HEK293T (cell line): ENCODE measurements at regions not wholly inside any gene's neighbourhood (a gene's known extent, or its start where the extent isn't known, plus 50 kb on each side); places are given as distances from the start of the nearest gene placed in this dataset.
"Not testable (repeated sequence)": the region's sequence is repeated elsewhere in the genome, so short reads cannot be mapped to it uniquely, and the experiment has no call there.

ENCODE experiments used
- CTCF ChIA-PET: fragments of 350-600 bp; formaldehyde crosslinking; extraction: SDS; loops from one replicate; lab custom pipeline; 2021; ENCODE audit warnings: antibody characterized with exemption, inconsistent platforms; lab: Yijun Ruan, JAX
- POLR2A ChIA-PET: fragments of 350-600 bp; formaldehyde crosslinking; extraction: SDS; loops from one replicate; lab custom pipeline; 2020; ENCODE audit warnings: antibody characterized with exemption, inconsistent platforms; lab: Yijun Ruan, JAX
- DNase-seq: peaks from one replicate; pipeline ENCODE4 v3.0.0; 2012; ENCODE audit warnings: mixed read lengths; ENCODE audit errors: extremely low spot score
- ARNT ChIP-seq: fragments of 450-650 bp; IDR thresholded peaks from 2 replicates; pipeline ENCODE4 v1.6.1; 2017; ENCODE audit warnings: mild to moderate bottlenecking
- BHLHE40 ChIP-seq: fragments of 450-650 bp; IDR thresholded peaks from 2 replicates; pipeline ENCODE4 v1.6.1; 2016; ENCODE audit warnings: mild to moderate bottlenecking, moderate library complexity, borderline replicate concordance
- CTBP1 ChIP-seq: fragments of 450-650 bp; IDR thresholded peaks from 2 replicates; pipeline ENCODE4 v1.6.1; 2016; ENCODE audit warnings: borderline replicate concordance
- ELF4 ChIP-seq: fragments of 450-650 bp; IDR thresholded peaks from 2 replicates; pipeline ENCODE4 v1.6.1; 2017; ENCODE audit warnings: antibody characterized with exemption
- FOXA1 ChIP-seq: fragments of 450-650 bp; IDR thresholded peaks from 2 replicates; pipeline ENCODE4 v1.6.1; 2016; ENCODE audit warnings: mild to moderate bottlenecking
- FOXK2 ChIP-seq: fragments of 450-650 bp; IDR thresholded peaks from 2 replicates; pipeline ENCODE4 v1.6.1; 2016; ENCODE audit warnings: mild to moderate bottlenecking
- FOXM1 ChIP-seq: fragments of 450-650 bp; IDR thresholded peaks from 2 replicates; pipeline ENCODE4 v1.6.1; 2017; ENCODE audit warnings: mild to moderate bottlenecking, borderline replicate concordance
- HDGF ChIP-seq: fragments of 450-650 bp; IDR thresholded peaks from 2 replicates; pipeline ENCODE4 v1.6.1; 2017; ENCODE audit warnings: antibody characterized with exemption, borderline replicate concordance
- L3MBTL2 ChIP-seq: fragments of 450-650 bp; conservative IDR thresholded peaks from 2 replicates; pipeline ENCODE4 v1.6.1; 2016; ENCODE audit warnings: mild to moderate bottlenecking
- LEF1 ChIP-seq: fragments of 450-650 bp; IDR thresholded peaks from 2 replicates; pipeline ENCODE4 v1.6.1; 2017; ENCODE audit warnings: mild to moderate bottlenecking, borderline replicate concordance
- NFRKB ChIP-seq: fragments of 450-650 bp; IDR thresholded peaks from 2 replicates; pipeline ENCODE4 v1.6.1; 2016; ENCODE audit warnings: mild to moderate bottlenecking, moderate library complexity
- SP1 ChIP-seq: fragments of 450-650 bp; IDR thresholded peaks from 2 replicates; pipeline ENCODE4 v1.6.1; 2017
- SUZ12 ChIP-seq: fragments of 450-650 bp; IDR thresholded peaks from 2 replicates; pipeline ENCODE4 v1.6.1; 2016; ENCODE audit warnings: mild to moderate bottlenecking
- TARDBP ChIP-seq: fragments of 450-650 bp; IDR thresholded peaks from 2 replicates; pipeline ENCODE4 v1.6.1; 2016
- ZNF384 ChIP-seq: fragments of 450-650 bp; IDR thresholded peaks from 2 replicates; pipeline ENCODE4 v1.6.1; 2016
- TF ChIP-seq, protein P1 (sequence below): fragments of 450-650 bp; IDR thresholded peaks from 2 replicates; pipeline ENCODE4 v1.6.1; 2016

DNA sequence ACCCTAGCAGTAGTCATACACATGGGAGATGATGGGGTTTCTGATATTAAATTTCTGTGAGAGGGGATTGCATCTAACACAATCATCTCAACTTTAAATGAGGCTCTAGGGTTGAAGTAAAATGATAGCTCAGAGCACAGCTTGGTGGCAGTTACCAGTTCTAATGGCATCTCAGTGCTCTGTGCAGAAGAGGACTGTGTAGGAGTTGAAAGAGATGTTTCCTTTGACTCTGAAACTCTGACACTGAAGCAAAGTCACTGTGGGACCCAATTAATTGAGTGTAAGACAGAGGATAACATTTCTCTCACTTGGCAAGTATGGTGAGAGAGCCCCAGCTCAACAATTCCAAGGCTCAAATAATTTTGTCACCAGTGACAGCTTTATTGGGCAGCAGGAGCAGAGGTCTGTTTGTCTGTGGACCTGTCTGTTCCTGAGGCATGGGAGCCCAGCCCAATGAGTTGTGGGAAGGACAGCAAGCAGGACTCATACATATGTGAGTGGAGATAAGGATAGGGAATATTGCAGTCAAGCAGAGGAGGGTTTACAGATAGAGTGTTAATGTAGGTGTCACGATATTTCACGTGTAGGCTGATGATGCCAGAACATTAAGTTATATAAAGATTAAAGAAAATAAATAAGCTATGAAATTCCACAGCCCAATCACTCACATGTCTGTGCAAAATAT lies 76.7 kb upstream of the NAF1 start:
- CTCF ChIA-PET: no interaction called here
- no peak for DNase-seq
- TF ChIP-seq LEF1 (no peak), TARDBP (no peak), FOXM1 (no peak)
- TF ChIP-seq, protein P1, sequence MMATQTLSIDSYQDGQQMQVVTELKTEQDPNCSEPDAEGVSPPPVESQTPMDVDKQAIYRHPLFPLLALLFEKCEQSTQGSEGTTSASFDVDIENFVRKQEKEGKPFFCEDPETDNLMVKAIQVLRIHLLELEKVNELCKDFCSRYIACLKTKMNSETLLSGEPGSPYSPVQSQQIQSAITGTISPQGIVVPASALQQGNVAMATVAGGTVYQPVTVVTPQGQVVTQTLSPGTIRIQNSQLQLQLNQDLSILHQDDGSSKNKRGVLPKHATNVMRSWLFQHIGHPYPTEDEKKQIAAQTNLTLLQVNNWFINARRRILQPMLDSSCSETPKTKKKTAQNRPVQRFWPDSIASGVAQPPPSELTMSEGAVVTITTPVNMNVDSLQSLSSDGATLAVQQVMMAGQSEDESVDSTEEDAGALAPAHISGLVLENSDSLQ: peak; percentile 29; the same call in 1 of the 2 replicates
- POLR2A ChIA-PET: no interaction called here

DNA sequence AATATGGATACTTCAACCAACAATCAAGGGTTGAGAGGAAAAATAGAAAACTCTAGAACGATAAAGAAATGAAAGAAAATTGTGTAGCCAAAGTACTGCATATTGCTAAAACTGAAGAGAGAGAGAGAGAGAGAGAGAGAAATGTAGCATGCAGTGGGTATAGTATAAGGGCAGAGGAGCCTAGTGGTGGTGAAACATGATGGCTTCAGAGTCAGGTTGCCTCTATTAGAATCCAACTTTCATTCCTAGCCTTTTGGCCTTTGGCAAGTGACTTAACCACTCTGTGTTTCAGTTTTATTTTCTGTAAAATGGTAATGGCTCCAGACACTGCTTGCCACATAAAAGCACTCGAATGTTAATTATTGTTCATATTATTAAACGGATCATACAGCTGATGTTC lies 71.2 kb upstream of the NAF1 start:
- ChIA-PET CTCF (no interaction called here), POLR2A (no interaction called here)
- DNase-seq: no peak
- TF ChIP-seq HDGF (no peak), BHLHE40 (no peak)

DNA sequence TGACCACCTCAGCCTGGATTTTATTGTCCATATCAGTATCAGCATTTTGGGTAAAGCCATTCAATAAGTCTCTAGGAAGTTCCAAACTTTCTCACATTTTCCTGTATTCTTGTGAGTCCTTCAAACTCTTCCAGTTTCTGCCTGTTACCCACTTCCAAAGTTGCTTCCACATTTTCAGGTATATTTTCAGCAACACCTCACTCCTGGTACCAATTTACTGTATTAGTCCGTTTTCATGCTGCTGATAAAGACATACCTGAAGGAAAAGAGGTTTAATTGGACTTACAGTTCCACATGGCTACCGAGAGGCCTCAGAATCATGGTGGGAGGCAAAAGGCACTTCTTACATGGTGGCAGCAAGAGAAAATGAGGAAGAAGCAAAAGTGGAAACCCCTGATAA lies 69.7 kb upstream of the NAF1 start:
- POLR2A ChIA-PET, CTCF ChIA-PET, DNase-seq: not testable (repeated sequence)

GRCh38 chr4:163233321-163233720 lies 66.6 kb upstream of the NAF1 start:
- CTCF ChIA-PET: no interaction called here
- POLR2A ChIA-PET: no interaction called here
- DNase-seq: no peak
- TF ChIP-seq CTBP1: no peak
- no peak for TF ChIP-seq HDGF
- no peak for TF ChIP-seq TARDBP
- TF ChIP-seq NFRKB: no peak
- TF ChIP-seq SUZ12: no peak
- no peak for TF ChIP-seq FOXM1
- TF ChIP-seq ELF4: no peak
- TF ChIP-seq ARNT: no peak
- TF ChIP-seq BHLHE40: no peak
- no peak for TF ChIP-seq FOXA1
- TF ChIP-seq ZNF384: no peak
- no peak for TF ChIP-seq L3MBTL2

DNA sequence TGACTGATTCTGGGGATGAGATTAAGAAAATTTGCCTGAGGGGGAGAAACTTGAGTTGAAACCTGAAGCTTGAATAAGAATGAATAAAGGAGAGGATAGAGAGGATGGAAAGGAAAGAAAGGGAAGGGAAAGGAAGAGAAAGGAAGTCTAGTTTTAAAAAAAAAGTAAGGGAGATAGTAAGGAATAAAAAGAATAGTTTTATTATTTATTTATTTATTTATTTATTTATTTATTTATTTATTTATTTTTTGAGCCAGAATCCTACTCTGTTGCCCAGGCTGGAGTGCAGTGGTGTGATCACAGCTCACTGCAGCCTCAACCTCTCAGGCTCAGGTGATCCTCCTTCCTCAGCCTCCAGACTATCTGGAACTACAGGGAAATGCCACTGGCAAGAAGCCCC lies 62.0 kb upstream of the NAF1 start:
- CTCF ChIA-PET: no interaction called here
- no peak for DNase-seq
- no peak for TF ChIP-seq CTBP1
- no peak for TF ChIP-seq L3MBTL2
- no peak for TF ChIP-seq ZNF384
- no peak for TF ChIP-seq HDGF
- TF ChIP-seq ARNT: no peak
- no peak for TF ChIP-seq TARDBP
- no peak for TF ChIP-seq FOXK2
- TF ChIP-seq SP1: no peak
- TF ChIP-seq ELF4: no peak
- no peak for TF ChIP-seq LEF1
- TF ChIP-seq FOXA1: no peak
- no peak for TF ChIP-seq FOXM1
- no peak for TF ChIP-seq NFRKB
- TF ChIP-seq, protein P1: no peak
- no peak for TF ChIP-seq BHLHE40
- no peak for TF ChIP-seq SUZ12

DNA sequence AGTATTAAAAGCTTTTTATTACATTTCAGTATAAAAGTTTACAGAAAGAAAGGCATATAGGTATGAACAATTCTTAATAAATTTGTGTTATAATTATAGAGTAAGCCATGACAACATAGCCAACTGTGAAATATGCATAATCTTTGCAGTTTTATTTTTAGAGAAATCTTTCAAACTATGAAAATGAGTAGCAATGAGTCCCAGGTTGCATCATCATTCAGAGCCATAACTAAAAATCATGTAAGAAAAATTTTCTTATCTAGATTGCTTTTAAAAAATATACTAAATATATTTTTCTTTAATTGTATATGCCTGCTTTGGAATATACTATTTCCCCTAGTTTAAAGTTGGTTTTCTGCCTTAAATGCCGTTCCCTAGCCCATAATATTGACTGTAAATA lies 54.8 kb upstream of the NAF1 start:
- TF ChIP-seq SUZ12 (no peak), ELF4 (no peak), FOXK2 (no peak), HDGF (no peak), FOXM1 (no peak), TARDBP (no peak), NFRKB (no peak), BHLHE40 (no peak), LEF1 (no peak), ZNF384 (no peak), FOXA1 (no peak), SP1 (no peak), L3MBTL2 (no peak), CTBP1 (no peak)
- TF ChIP-seq, protein P1: no peak
- ChIA-PET POLR2A (no interaction called here), CTCF (no interaction called here)
- no peak for DNase-seq

More for the DNA sequence above, 62.0 kb upstream of the NAF1 start:
- POLR2A ChIA-PET: no interaction called here

- TF ChIP-seq, protein P1: no peak
- TF ChIP-seq ARNT (no peak), SP1 (no peak), ZNF384 (no peak), L3MBTL2 (no peak), ELF4 (no peak), SUZ12 (no peak), NFRKB (no peak), FOXA1 (no peak), CTBP1 (no peak), FOXM1 (no peak), LEF1 (no peak), TARDBP (no peak), BHLHE40 (no peak), FOXK2 (no peak), HDGF (no peak)
- ChIA-PET CTCF (no interaction called here), POLR2A (no interaction called here)
- no peak for DNase-seq
Measured at GRCh38 chr4:163217505-163217904, 50.8 kb upstream of the NAF1 start.
